IMR-90 (cell line): ENCODE measurements at regions not wholly inside any gene's neighbourhood (a gene's known extent, or its start where the extent isn't known, plus 50 kb on each side); places are given as distances from the start of the nearest gene placed in this dataset.
"Not testable (repeated sequence)": the region's sequence is repeated elsewhere in the genome, so short reads cannot be mapped to it uniquely, and the experiment has no call there.

Experiments used
- ATAC-seq: fragments of 200-7000 bp; cut with Tn5 transposase; 2 replicates; pipeline ENCODE4 v1.9.1; 2020; ENCODE audit warnings: low read depth, mild to moderate bottlenecking, moderate library complexity
- BruUV-seq: library from RNA; stranded (reverse); fragments of 400-500 nt; replicated peaks from 2 replicates; lab custom pipeline; 2021; lab: Mats Ljungman, UMichigan
- CTCF ChIA-PET: fragments of 300-600 bp; formaldehyde crosslinking; extraction: SDS; loops from one replicate; lab custom pipeline; 2021; ENCODE audit warnings: antibody characterized with exemption; lab: Yijun Ruan, JAX
- POLR2A ChIA-PET: fragments of 300-600 bp; sonication (Branson Sonifier 250); formaldehyde crosslinking; loops from one replicate; lab custom pipeline; 2022; ENCODE audit warnings: antibody characterized with exemption; ENCODE audit not compliant: unreplicated experiment; lab: Charles Lee
- DNase-seq: peaks from one replicate; pipeline ENCODE4 v3.0.0; 2013
- H2AFZ ChIP-seq: replicated peaks from 2 replicates; pipeline ENCODE3; 2013; ENCODE audit warnings: low read length, mild to moderate bottlenecking; ENCODE audit not compliant: poor library complexity
- H2AK5ac ChIP-seq: 2 replicates; pipeline ENCODE4 v1.6.1; 2013; ENCODE audit warnings: low read depth, low read length, inconsistent platforms
- H2AK9ac ChIP-seq: replicated peaks from 2 replicates; pipeline ENCODE3; 2013; ENCODE audit warnings: mild to moderate bottlenecking, low read depth, low read length, moderate library complexity; ENCODE audit not compliant: poor library complexity
- H2BK120ac ChIP-seq: 2 replicates; pipeline ENCODE4 v1.6.1; 2013; ENCODE audit warnings: low read depth, low read length, inconsistent platforms
- H2BK15ac ChIP-seq: 3 replicates; pipeline ENCODE4 v1.6.1; 2013; ENCODE audit warnings: low read depth, low read length, inconsistent platforms
- H2BK20ac ChIP-seq: 2 replicates; pipeline ENCODE4 v1.6.1; 2013; ENCODE audit warnings: low read depth, mild to moderate bottlenecking, inconsistent platforms, low read length, moderate library complexity
- H2BK5ac ChIP-seq: 2 replicates; pipeline ENCODE4 v1.6.1; 2013; ENCODE audit warnings: mild to moderate bottlenecking, low read depth, low read length, inconsistent platforms; ENCODE audit not compliant: poor library complexity, severe bottlenecking
- H3K14ac ChIP-seq: replicated peaks from 2 replicates; pipeline ENCODE4 v1.6.1; 2013; ENCODE audit warnings: low read depth, low read length, inconsistent platforms
- H3K18ac ChIP-seq: 2 replicates; pipeline ENCODE4 v1.6.1; 2013; ENCODE audit warnings: low read depth, low read length, control low read depth
- H3K23ac ChIP-seq: 2 replicates; pipeline ENCODE4 v1.6.1; 2013; ENCODE audit warnings: low read depth, low read length, inconsistent platforms
- H3K27ac ChIP-seq: 2 replicates; pipeline ENCODE4 v1.5.1; 2013; ENCODE audit warnings: mild to moderate bottlenecking, control low read depth, low read length; ENCODE audit not compliant: insufficient read depth
- H3K27me3 ChIP-seq: 2 replicates; pipeline ENCODE4 v1.6.1; 2013; ENCODE audit warnings: low read length; ENCODE audit not compliant: control insufficient read depth, insufficient read depth
- H3K36me3 ChIP-seq: 2 replicates; pipeline ENCODE4 v1.6.1; 2013; ENCODE audit warnings: low read length, mixed read lengths; ENCODE audit not compliant: control insufficient read depth, insufficient read depth
- H3K4ac ChIP-seq: 2 replicates; pipeline ENCODE4 v1.6.1; 2013; ENCODE audit warnings: low read depth, low read length, inconsistent platforms
- H3K4me1 ChIP-seq: 2 replicates; pipeline ENCODE4 v1.6.1; 2013; ENCODE audit warnings: low read length, mixed read lengths; ENCODE audit not compliant: control insufficient read depth, insufficient read depth
- H3K4me2 ChIP-seq: 2 replicates; pipeline ENCODE4 v1.6.1; 2013; ENCODE audit warnings: low read depth, mild to moderate bottlenecking, control low read depth, low read length, moderate library complexity
- H3K4me3 ChIP-seq: 2 replicates; pipeline ENCODE4 v1.5.1; 2013; ENCODE audit warnings: low read depth, mild to moderate bottlenecking, control low read depth, low read length, moderate library complexity; ENCODE audit not compliant: insufficient read depth
- H3K56ac ChIP-seq: 2 replicates; pipeline ENCODE4 v1.6.1; 2013; ENCODE audit warnings: low read length, inconsistent platforms; ENCODE audit not compliant: insufficient read depth; ENCODE audit errors: extremely low read depth
- H3K79me1 ChIP-seq, 2 experiments: 2 replicates each; pipeline ENCODE4 v1.6.1; 2013; ENCODE audit warnings: low read length in 2 of 2, inconsistent platforms in 1 of 2, low read depth in 1 of 2
- H3K9ac ChIP-seq: 2 replicates; pipeline ENCODE4 v1.6.1; 2013; ENCODE audit warnings: low read depth, low read length, control low read depth
- H3K9me1 ChIP-seq: 2 replicates; pipeline ENCODE4 v1.6.1; 2013; ENCODE audit warnings: low read length, inconsistent platforms; ENCODE audit not compliant: insufficient read depth
- H3K9me3 ChIP-seq: 2 replicates; pipeline ENCODE4 v1.6.1; 2013; ENCODE audit warnings: low read length; ENCODE audit not compliant: control insufficient read depth, insufficient read depth
- H4K20me1 ChIP-seq: 2 replicates; pipeline ENCODE4 v1.6.1; 2013; ENCODE audit warnings: low read length, inconsistent platforms; ENCODE audit not compliant: insufficient read depth
- H4K5ac ChIP-seq: 2 replicates; pipeline ENCODE4 v1.6.1; 2013; ENCODE audit warnings: mild to moderate bottlenecking, low read depth, low read length, control low read depth
- H4K8ac ChIP-seq, 2 experiments: 2 replicates each; pipeline ENCODE4 v1.6.1; 2013; ENCODE audit warnings: low read depth in 2 of 2, low read length in 2 of 2, control low read depth in 1 of 2, inconsistent platforms in 1 of 2
- H4K91ac ChIP-seq: 2 replicates; pipeline ENCODE4 v1.6.1; 2013; ENCODE audit warnings: low read depth, low read length, inconsistent platforms; ENCODE audit not compliant: insufficient read depth
- CHD1 ChIP-seq: IDR thresholded peaks from 2 replicates; pipeline ENCODE4 v1.6.1; 2012; ENCODE audit warnings: low read depth, low read length, improper control_type of control experiment
- MAFK ChIP-seq: IDR thresholded peaks from 2 replicates; pipeline ENCODE4 v1.6.1; 2012; ENCODE audit warnings: low read depth, low read length, improper control_type of control experiment
- WGBS, 2 experiments: methylation state at CpG; one replicate each; pipeline versions ENCODE4 v1.1.5 to v1.1.7; 2013; ENCODE audit warnings: missing lambda C conversion rate in 2 of 2; ENCODE audit not compliant: insufficient read length in 1 of 2; ENCODE audit errors: extremely low coverage in 2 of 2; 5-methylcytosine and 5-hydroxymethylcytosine counted together
- dilution Hi-C: fragments of 300-500 bp; cut with HindIII; formaldehyde crosslinking; loops from one replicate; pipeline ENCODE4 v1.14.3; 2018; ENCODE audit warnings: low sequenced_read_pairs; ENCODE audit not compliant: unreplicated experiment
- in situ Hi-C: fragments of 300-500 bp; cut with MboI; formaldehyde crosslinking; loops from 3 replicates; pipeline ENCODE4 v1.14.3; 2019; ENCODE audit warnings: low sequenced_read_pairs, inconsistent platforms, mixed read lengths
- intact Hi-C: fragments of 100-400 bp; cut with micrococcal nuclease; formaldehyde crosslinking; loops from 2 replicates; pipeline ENCODE4 v1.10.0; 2022

DNA sequence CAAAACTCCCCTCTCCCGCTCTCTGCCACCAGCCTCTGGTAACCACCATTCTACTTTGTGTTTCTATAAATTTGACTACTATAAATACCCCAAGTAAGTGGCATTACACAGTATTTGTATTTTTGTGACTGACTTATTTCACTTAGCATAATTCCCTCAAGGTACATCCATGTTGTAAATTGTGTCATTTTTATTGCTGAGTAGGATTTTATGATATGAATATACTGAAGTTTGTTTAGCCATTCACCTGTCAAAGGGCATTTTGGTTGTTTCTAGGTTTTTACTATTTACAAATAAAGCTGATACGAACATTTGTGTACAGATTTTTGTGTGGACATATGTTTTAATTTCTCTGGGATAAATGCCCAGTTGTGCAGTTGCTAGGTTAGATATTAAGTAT, 174.0 kb upstream of the MMADHC start:
- Histone ChIP-seq H2AFZ (no peak overlapping the region), H4K20me1 (no peaks in the 10 kb centered on the region), H2BK15ac (no peak overlapping the region), H3K27me3 (no peaks in the 10 kb centered on the region), H3K9me3 (no peaks in the 10 kb centered on the region), H4K5ac (no peak overlapping the region), H2BK120ac (no peak overlapping the region), H4K8ac (no peak overlapping the region), H3K9me1 (no peaks in the 10 kb centered on the region), H3K9ac (no peak overlapping the region), H3K4ac (no peak overlapping the region), H2AK5ac (no peak overlapping the region), H3K18ac (no peak overlapping the region), H3K23ac (no peak overlapping the region), H3K56ac (no peak overlapping the region), H2BK20ac (no peak overlapping the region), H2BK5ac (no peak overlapping the region), H4K91ac (no peak overlapping the region), H3K4me2 (no peak overlapping the region), H3K4me1 (no peaks in the 10 kb centered on the region), H3K14ac (no peak overlapping the region), H3K79me1 (no peaks in the 10 kb centered on the region), H3K36me3 (no peaks in the 10 kb centered on the region), H3K4me3 (no peak overlapping the region), H3K27ac (no peak overlapping the region), H2AK9ac (no peak overlapping the region)
- no peak for TF ChIP-seq CHD1
- peak; percentile 22; the same call in 1 of the 2 replicates for TF ChIP-seq MAFK
- ChIA-PET CTCF (no interaction called here), POLR2A (no interaction called here)
- no TSS peak for BruUV-seq
- no CpG with 5 or more reads among the region's 2 CpGs for WGBS, 2 experiments
- DNase-seq: no peak
- intact Hi-C loops: no loop called here
- ATAC-seq: no peak
- in situ Hi-C loops: no loop called here
- dilution Hi-C loops: no loop called here

GRCh38 chr2:149759382-149759781, 171.8 kb upstream of the MMADHC start:
- H3K4me1 ChIP-seq, H4K91ac ChIP-seq, ATAC-seq, in situ Hi-C loops, H3K4ac ChIP-seq, H3K4me3 ChIP-seq, H2AFZ ChIP-seq, H3K36me3 ChIP-seq, H3K9me1 ChIP-seq, POLR2A ChIA-PET, H4K20me1 ChIP-seq, H3K23ac ChIP-seq, H3K14ac ChIP-seq, H4K8ac ChIP-seq, DNase-seq, H2BK15ac ChIP-seq, H2BK20ac ChIP-seq, H3K4me2 ChIP-seq, H2AK9ac ChIP-seq, H3K18ac ChIP-seq, H3K27me3 ChIP-seq, H2AK5ac ChIP-seq, H3K56ac ChIP-seq, H2BK5ac ChIP-seq, dilution Hi-C loops, H2BK120ac ChIP-seq, H3K27ac ChIP-seq, H4K5ac ChIP-seq, BruUV-seq, H3K9ac ChIP-seq, H3K79me1 ChIP-seq, intact Hi-C loops, H3K9me3 ChIP-seq: not testable (repeated sequence)
- CTCF ChIA-PET: interaction anchor here (0.7 kb wide), 1 partner anchor 452 kb away, joined by 3 read pairs; no protein-coding TSS in a partner anchor
- WGBS, 2 experiments: no CpG with 5 or more reads among the region's 2 CpGs
